ENCODE measurements at regions not wholly inside any gene's neighbourhood (a gene's known extent, or its start where the extent isn't known, plus 50 kb on each side); places are given as distances from the start of the nearest gene placed in this dataset.

GRCh38 chr6:3940703-3941102 lies 91.5 kb downstream of the FAM50B start:
- Histone ChIP-seq H3K36me3 (no peaks in the 10 kb centered on the region), H3K27me3 (replicated peaks; ENCODE audit: insufficient read depth) (no peaks in the 10 kb centered on the region), H3K9me3 (no peaks in the 10 kb centered on the region), H3K4me1 (ENCODE audit: control insufficient read depth in 1 of 2, low read depth in 2 of 2) (peaks cover 0 to 5% of the 10 kb centered on the region in 2 donors), H3K27ac (no peak overlapping the region), H3K4me3 (no peak overlapping the region)
- TF ChIP-seq, protein P1, sequence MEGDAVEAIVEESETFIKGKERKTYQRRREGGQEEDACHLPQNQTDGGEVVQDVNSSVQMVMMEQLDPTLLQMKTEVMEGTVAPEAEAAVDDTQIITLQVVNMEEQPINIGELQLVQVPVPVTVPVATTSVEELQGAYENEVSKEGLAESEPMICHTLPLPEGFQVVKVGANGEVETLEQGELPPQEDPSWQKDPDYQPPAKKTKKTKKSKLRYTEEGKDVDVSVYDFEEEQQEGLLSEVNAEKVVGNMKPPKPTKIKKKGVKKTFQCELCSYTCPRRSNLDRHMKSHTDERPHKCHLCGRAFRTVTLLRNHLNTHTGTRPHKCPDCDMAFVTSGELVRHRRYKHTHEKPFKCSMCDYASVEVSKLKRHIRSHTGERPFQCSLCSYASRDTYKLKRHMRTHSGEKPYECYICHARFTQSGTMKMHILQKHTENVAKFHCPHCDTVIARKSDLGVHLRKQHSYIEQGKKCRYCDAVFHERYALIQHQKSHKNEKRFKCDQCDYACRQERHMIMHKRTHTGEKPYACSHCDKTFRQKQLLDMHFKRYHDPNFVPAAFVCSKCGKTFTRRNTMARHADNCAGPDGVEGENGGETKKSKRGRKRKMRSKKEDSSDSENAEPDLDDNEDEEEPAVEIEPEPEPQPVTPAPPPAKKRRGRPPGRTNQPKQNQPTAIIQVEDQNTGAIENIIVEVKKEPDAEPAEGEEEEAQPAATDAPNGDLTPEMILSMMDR (IDR thresholded peaks at IDR 0.05), result no peak
- no peak for ATAC-seq (ENCODE audit: insufficient number of reproducible peaks, low FRiP score, low read depth)
- no peak for DNase-seq (ENCODE audit: low spot score)

DNA sequence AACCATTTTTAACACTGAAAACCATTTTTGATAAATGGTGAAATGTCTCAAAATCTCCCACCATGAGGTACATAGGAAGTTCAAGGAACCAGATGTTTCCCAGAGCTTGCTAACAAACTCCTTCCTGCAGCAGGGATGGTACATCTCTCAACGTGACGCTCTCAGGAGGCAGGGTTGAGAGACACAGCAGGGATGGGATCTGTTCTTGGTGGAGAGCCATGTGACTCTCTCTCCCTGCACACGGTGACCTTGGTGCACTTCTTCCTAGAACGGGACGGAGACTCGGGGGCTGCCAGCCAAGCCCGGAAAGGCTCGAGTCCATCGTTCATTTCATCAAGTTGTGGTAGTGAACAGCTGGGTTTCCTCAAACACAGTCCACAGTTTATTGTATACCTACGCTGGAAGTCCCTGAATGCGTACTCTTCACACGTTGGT lies 94.2 kb downstream of the FAM50B start:
- H3K4me3 ChIP-seq, result no peak overlapping the region
- no peak overlapping the region for H3K27ac ChIP-seq
- TF ChIP-seq, protein P1 (IDR thresholded peaks at IDR 0.05), result no peak
- DNase-seq (ENCODE audit: low spot score), result no peak
- H3K36me3 ChIP-seq, result no peaks in the 10 kb centered on the region
- no peak for ATAC-seq (ENCODE audit: insufficient number of reproducible peaks, low FRiP score, low read depth)
- no peaks in the 10 kb centered on the region for H3K9me3 ChIP-seq
- H3K27me3 ChIP-seq (replicated peaks; ENCODE audit: insufficient read depth), result no peaks in the 10 kb centered on the region
- peaks cover 0 to 8% of the 10 kb centered on the region in 2 donors for H3K4me1 ChIP-seq (ENCODE audit: control insufficient read depth in 1 of 2, low read depth in 2 of 2)

DNA sequence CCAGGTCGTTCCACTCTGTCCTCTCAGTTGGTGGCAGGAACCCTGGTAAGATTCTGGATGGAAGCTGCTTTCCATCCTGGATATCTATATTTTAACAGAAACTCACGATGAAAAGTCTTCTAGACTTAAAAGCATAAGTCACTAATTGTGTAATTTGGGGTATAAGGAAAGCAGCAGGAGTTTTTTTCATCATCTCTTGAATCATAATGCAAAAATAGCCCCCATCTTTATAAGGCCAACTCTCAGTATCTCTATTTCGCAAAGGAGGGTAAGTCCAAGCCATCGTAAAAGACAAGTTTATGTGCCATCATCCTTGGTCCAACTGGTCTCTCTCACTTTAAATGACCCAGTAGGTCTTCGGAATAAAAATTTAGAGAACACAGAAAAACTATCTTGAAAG lies 95.1 kb downstream of the FAM50B start:
- Histone ChIP-seq H3K27me3 (replicated peaks; ENCODE audit: insufficient read depth) (no peaks in the 10 kb centered on the region), H3K4me1 (ENCODE audit: control insufficient read depth in 1 of 2, low read depth in 2 of 2) (peaks cover 0 to 8% of the 10 kb centered on the region in 2 donors), H3K4me3 (no peak overlapping the region), H3K9me3 (no peaks in the 10 kb centered on the region), H3K36me3 (no peaks in the 10 kb centered on the region), H3K27ac (no peak overlapping the region)
- TF ChIP-seq, protein P1 (IDR thresholded peaks at IDR 0.05), result no peak
- DNase-seq (ENCODE audit: low spot score), result no peak
- no peak for ATAC-seq (ENCODE audit: insufficient number of reproducible peaks, low FRiP score, low read depth)

DNA sequence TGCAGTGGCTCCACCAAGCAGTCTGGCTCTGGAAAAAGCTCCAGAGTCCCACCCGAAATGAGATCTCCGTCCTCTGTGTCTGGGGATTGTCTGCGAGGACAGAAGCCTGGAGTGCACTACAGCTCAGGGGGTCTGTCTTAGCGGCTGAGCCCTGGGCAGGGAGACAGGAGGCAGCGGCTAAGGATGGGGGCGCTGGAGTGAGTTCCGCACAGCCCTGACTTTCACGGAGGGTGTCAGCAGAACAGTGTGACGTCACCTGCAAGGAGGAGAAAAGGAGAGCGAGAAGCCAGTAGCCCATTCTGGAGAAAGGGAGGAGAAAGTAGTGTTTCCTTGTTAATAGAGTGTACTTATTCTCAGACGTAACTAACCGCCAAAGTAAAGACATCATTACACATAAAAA lies 97.6 kb downstream of the FAM50B start:
- Histone ChIP-seq H3K4me3 (peak overlapping the region; percentile 42), H3K36me3 (no peaks in the 10 kb centered on the region), H3K27ac (no peak overlapping the region), H3K27me3 (replicated peaks; ENCODE audit: insufficient read depth) (no peaks in the 10 kb centered on the region), H3K9me3 (no peaks in the 10 kb centered on the region), H3K4me1 (ENCODE audit: control insufficient read depth in 1 of 2, low read depth in 2 of 2) (peaks cover 0 to 8% of the 10 kb centered on the region in 2 donors)
- ATAC-seq (ENCODE audit: insufficient number of reproducible peaks, low FRiP score, low read depth), result no peak
- no peak for DNase-seq (ENCODE audit: low spot score)
- TF ChIP-seq, protein P1 (IDR thresholded peaks at IDR 0.05), result no peak

GRCh38 chr6:3948866-3949265 lies 99.7 kb downstream of the FAM50B start:
- H3K9me3 ChIP-seq, result no peaks in the 10 kb centered on the region
- H3K4me3 ChIP-seq, result no peak overlapping the region
- DNase-seq (ENCODE audit: low spot score), result no peak
- H3K27me3 ChIP-seq (replicated peaks; ENCODE audit: insufficient read depth), result no peaks in the 10 kb centered on the region
- ATAC-seq (ENCODE audit: insufficient number of reproducible peaks, low FRiP score, low read depth), result no peak
- TF ChIP-seq, protein P1 (IDR thresholded peaks at IDR 0.05), result no peak
- H3K36me3 ChIP-seq, result no peaks in the 10 kb centered on the region
- peaks cover 0 to 8% of the 10 kb centered on the region in 2 donors for H3K4me1 ChIP-seq (ENCODE audit: control insufficient read depth in 1 of 2, low read depth in 2 of 2)
- no peak overlapping the region for H3K27ac ChIP-seq
